ENCODE measurements at regions not wholly inside any gene's neighbourhood (a gene's known extent, or its start where the extent isn't known, plus 50 kb on each side); places are given as distances from the start of the nearest gene placed in this dataset.

DNA sequence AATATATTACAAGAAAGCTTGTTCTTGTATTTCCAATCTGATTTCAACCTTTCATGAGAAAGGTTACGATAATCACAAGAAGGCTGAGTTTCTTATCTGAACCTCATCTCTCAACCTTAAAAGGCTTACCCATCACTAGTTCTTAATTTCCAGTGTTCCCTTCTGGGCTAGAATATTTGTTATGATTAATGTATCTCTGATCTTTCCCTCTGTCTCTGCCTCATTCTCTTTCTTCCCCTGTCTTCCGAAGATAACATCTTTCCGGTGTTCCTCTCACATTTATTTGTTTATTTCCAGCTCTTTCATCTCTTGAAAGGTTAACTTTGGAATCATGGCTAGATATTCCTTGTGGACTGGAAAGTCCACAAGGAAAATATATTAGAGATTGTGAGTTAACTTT, 255.9 kb downstream of the SLC6A15 start:
- no peak overlapping the region for H3K27ac ChIP-seq (ENCODE audit: control insufficient read depth, insufficient read depth, low read length)
- H3K9ac ChIP-seq (ENCODE audit: control insufficient read depth, extremely low read depth, insufficient read depth, low read length), result no peak overlapping the region
- no peaks in the 10 kb centered on the region for H3K4me1 ChIP-seq (ENCODE audit: control insufficient read depth, extremely low read depth, insufficient read depth, low read length)
- DNase-seq (ENCODE audit: low read depth, low spot score) (no peak), FAIRE-seq (no peak)
- H3K4me2 ChIP-seq (ENCODE audit: control insufficient read depth, extremely low read depth, insufficient read depth, low read depth, low read length), result no peak overlapping the region
- no peaks in the 10 kb centered on the region for H3K27me3 ChIP-seq (ENCODE audit: control insufficient read depth, extremely low read depth, insufficient read depth, low read length)
- TF ChIP-seq, protein P1, sequence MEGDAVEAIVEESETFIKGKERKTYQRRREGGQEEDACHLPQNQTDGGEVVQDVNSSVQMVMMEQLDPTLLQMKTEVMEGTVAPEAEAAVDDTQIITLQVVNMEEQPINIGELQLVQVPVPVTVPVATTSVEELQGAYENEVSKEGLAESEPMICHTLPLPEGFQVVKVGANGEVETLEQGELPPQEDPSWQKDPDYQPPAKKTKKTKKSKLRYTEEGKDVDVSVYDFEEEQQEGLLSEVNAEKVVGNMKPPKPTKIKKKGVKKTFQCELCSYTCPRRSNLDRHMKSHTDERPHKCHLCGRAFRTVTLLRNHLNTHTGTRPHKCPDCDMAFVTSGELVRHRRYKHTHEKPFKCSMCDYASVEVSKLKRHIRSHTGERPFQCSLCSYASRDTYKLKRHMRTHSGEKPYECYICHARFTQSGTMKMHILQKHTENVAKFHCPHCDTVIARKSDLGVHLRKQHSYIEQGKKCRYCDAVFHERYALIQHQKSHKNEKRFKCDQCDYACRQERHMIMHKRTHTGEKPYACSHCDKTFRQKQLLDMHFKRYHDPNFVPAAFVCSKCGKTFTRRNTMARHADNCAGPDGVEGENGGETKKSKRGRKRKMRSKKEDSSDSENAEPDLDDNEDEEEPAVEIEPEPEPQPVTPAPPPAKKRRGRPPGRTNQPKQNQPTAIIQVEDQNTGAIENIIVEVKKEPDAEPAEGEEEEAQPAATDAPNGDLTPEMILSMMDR (optimal IDR thresholded peaks at IDR 0.05 in 1 of 3, IDR thresholded peaks at IDR 0.05 in 1 of 3, conservative IDR thresholded peaks at IDR 0.05 in 1 of 3; ENCODE audit: extremely low read depth in 1 of 3, insufficient read depth in 2 of 3, low read length in 3 of 3), result no peak
- TF ChIP-seq EZH2 (IDR thresholded peaks at IDR 0.05; ENCODE audit: low read length), result no peak
- H3K9me3 ChIP-seq (ENCODE audit: control insufficient read depth, low read depth, low read length), result no peaks in the 10 kb centered on the region
- no peak overlapping the region for H2AFZ ChIP-seq (ENCODE audit: control insufficient read depth, low read length)
- no peaks in the 10 kb centered on the region for H4K20me1 ChIP-seq (ENCODE audit: control insufficient read depth, extremely low read depth, insufficient read depth, low read length)
- H3K36me3 ChIP-seq (ENCODE audit: control insufficient read depth in 2 of 2, extremely low read depth in 1 of 2, insufficient read depth in 2 of 2, low read length in 2 of 2), result no peaks in the 10 kb centered on the region
- H3K79me2 ChIP-seq (ENCODE audit: control insufficient read depth, insufficient read depth, low read length), result no peaks in the 10 kb centered on the region
- H3K4me3 ChIP-seq (ENCODE audit: control insufficient read depth in 2 of 3, extremely low read depth in 1 of 3, insufficient read depth in 2 of 3, low read depth in 1 of 3, low read length in 3 of 3), result no peak overlapping the region
- no peaks in the 10 kb centered on the region for H3K9me1 ChIP-seq (ENCODE audit: control insufficient read depth, extremely low read depth, insufficient read depth, low read length)
- dilution Hi-C loops (cut with MboI; ENCODE audit: extremely low pct_ligation_motif_present, low sequenced_read_pairs), result no loop called here

- Histone ChIP-seq H3K36me3 (ENCODE audit: control insufficient read depth in 2 of 2, extremely low read depth in 1 of 2, insufficient read depth in 2 of 2, low read length in 2 of 2) (no peaks in the 10 kb centered on the region), H3K27me3 (ENCODE audit: control insufficient read depth, extremely low read depth, insufficient read depth, low read length) (no peaks in the 10 kb centered on the region), H4K20me1 (ENCODE audit: control insufficient read depth, extremely low read depth, insufficient read depth, low read length) (no peaks in the 10 kb centered on the region), H2AFZ (ENCODE audit: control insufficient read depth, low read length) (no peak overlapping the region), H3K4me3 (ENCODE audit: control insufficient read depth in 2 of 3, extremely low read depth in 1 of 3, insufficient read depth in 2 of 3, low read depth in 1 of 3, low read length in 3 of 3) (no peak overlapping the region), H3K9ac (ENCODE audit: control insufficient read depth, extremely low read depth, insufficient read depth, low read length) (no peak overlapping the region), H3K27ac (ENCODE audit: control insufficient read depth, insufficient read depth, low read length) (no peak overlapping the region), H3K4me2 (ENCODE audit: control insufficient read depth, extremely low read depth, insufficient read depth, low read depth, low read length) (no peak overlapping the region), H3K4me1 (ENCODE audit: control insufficient read depth, extremely low read depth, insufficient read depth, low read length) (no peaks in the 10 kb centered on the region), H3K79me2 (ENCODE audit: control insufficient read depth, insufficient read depth, low read length) (no peaks in the 10 kb centered on the region), H3K9me1 (ENCODE audit: control insufficient read depth, extremely low read depth, insufficient read depth, low read length) (no peaks in the 10 kb centered on the region), H3K9me3 (ENCODE audit: control insufficient read depth, low read depth, low read length) (no peaks in the 10 kb centered on the region)
- FAIRE-seq, result no peak
- dilution Hi-C loops (cut with MboI; ENCODE audit: extremely low pct_ligation_motif_present, low sequenced_read_pairs), result no loop called here
- TF ChIP-seq, protein P1 (optimal IDR thresholded peaks at IDR 0.05 in 1 of 3, IDR thresholded peaks at IDR 0.05 in 1 of 3, conservative IDR thresholded peaks at IDR 0.05 in 1 of 3; ENCODE audit: extremely low read depth in 1 of 3, insufficient read depth in 2 of 3, low read length in 3 of 3), result no peak
- no peak for TF ChIP-seq EZH2 (IDR thresholded peaks at IDR 0.05; ENCODE audit: low read length)
- no peak for DNase-seq (ENCODE audit: low read depth, low spot score)
Observed at GRCh38 chr12:84653482-84653881, 259.1 kb downstream of the SLC6A15 start.

Data from keratinocyte (primary cell).